Ovary (tissue), 7 donors: ENCODE measurements at regions not wholly inside any gene's neighbourhood (a gene's known extent, or its start where the extent isn't known, plus 50 kb on each side); places are given as distances from the start of the nearest gene placed in this dataset.

Experiments used
- DNase-seq, 5 donors: peaks; one replicate each; pipeline ENCODE4 v3.0.0-alpha.2; 2019 to 2020
- H3K27ac ChIP-seq, 2 donors: fragments of 200-600 bp; one replicate each; pipeline versions ENCODE4 v1.5.1 to v1.8.0; 2019 to 2022
- H3K27me3 ChIP-seq: fragments of 200-600 bp; one replicate; pipeline ENCODE4 v1.8.0; 2022
- H3K36me3 ChIP-seq: fragments of 200-600 bp; sonication (generic); one replicate; pipeline ENCODE4 v1.5.1; 2019
- H3K4me1 ChIP-seq: one replicate; pipeline ENCODE4 v1.8.1; 2013; ENCODE audit warnings: mild to moderate bottlenecking, moderate library complexity; ENCODE audit not compliant: insufficient read depth
- H3K4me3 ChIP-seq: fragments of 200-600 bp; sonication (generic); one replicate; pipeline ENCODE4 v1.5.1; 2017
- H3K9me3 ChIP-seq, 2 donors: fragments of 200-600 bp in 1 of 2; sonication (generic) in 1 of 2; one replicate each; pipeline versions ENCODE4 v1.5.1 to v1.8.1; 2013 to 2019; ENCODE audit warnings: mild to moderate bottlenecking in 1 of 2, moderate library complexity in 1 of 2
- EP300 ChIP-seq: sonication (generic); formaldehyde crosslinking; IDR thresholded peaks from one replicate; pipeline ENCODE4 v1.6.1; 2017; ENCODE audit warnings: antibody characterized with exemption
- POLR2A ChIP-seq: fragments of 450-650 bp; IDR thresholded peaks from one replicate; pipeline ENCODE4 v1.6.1; 2017; ENCODE audit warnings: antibody characterized with exemption, mild to moderate bottlenecking, moderate library complexity
- WGBS, 3 donors: extraction: QIAGEN DNeasy Blood & Tissue Kit in 1 of 3; methylation state at CpG; one replicate each; pipeline versions ENCODE4 v1.1.5 to v1.1.7; 2013 to 2017; 5-methylcytosine and 5-hydroxymethylcytosine counted together
- intact Hi-C, 4 donors: fragments of 100-400 bp; cut with DNase I; formaldehyde crosslinking; loops; one replicate each; pipeline versions ENCODE4 v1.11.0 to v1.15.1; 2022 to 2023
- TF ChIP-seq, protein P1 (sequence below), 3 donors: fragments of 450-650 bp in 2 of 3; fragments of 200-600 bp in 1 of 3; IDR thresholded peaks; one replicate each; pipeline versions ENCODE4 v1.5.1 to v1.8.0; 2016 to 2022; ENCODE audit warnings: antibody characterized with exemption in 3 of 3, mild to moderate bottlenecking in 1 of 3
- donor health status: DM: no; HTN: no; CAD: no; lungs with moderate emphysema.
- donor health status: DM: no; HTN: no; CAD: no.
- donor health status: Bipolar disorder and iron deficiency.
- donor health status: DM: no; HTN: no; CAD: no.
- donor health status: DM: yes; HTN: yes; CAD: no.

DNA sequence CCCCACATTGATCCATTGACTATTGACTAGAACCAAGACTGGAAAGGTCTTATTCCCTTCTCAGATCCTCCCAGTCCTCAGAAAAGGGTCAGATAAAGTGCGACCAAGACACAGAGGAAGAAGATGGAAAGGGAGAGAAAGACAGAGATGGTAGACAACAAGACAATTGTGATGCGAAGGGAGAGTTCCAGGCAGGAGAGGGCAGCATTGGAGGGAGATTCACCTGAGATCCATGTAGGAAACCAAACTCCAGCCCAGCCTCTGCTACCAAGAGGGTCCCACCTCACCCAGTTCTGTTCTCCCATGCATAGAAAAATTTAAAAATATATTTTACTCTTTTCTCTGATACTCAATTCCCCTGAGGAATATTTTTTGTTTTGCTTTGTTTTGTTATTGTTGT, 67.3 kb upstream of the TSHZ3 start:
- TF ChIP-seq, protein P1, sequence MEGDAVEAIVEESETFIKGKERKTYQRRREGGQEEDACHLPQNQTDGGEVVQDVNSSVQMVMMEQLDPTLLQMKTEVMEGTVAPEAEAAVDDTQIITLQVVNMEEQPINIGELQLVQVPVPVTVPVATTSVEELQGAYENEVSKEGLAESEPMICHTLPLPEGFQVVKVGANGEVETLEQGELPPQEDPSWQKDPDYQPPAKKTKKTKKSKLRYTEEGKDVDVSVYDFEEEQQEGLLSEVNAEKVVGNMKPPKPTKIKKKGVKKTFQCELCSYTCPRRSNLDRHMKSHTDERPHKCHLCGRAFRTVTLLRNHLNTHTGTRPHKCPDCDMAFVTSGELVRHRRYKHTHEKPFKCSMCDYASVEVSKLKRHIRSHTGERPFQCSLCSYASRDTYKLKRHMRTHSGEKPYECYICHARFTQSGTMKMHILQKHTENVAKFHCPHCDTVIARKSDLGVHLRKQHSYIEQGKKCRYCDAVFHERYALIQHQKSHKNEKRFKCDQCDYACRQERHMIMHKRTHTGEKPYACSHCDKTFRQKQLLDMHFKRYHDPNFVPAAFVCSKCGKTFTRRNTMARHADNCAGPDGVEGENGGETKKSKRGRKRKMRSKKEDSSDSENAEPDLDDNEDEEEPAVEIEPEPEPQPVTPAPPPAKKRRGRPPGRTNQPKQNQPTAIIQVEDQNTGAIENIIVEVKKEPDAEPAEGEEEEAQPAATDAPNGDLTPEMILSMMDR (IDR thresholded peaks at IDR 0.05): no peak
- no peak for TF ChIP-seq EP300
- TF ChIP-seq POLR2A: no peak
- 91 to 98% (median 92%) methylated on average over 2 of the region's 2 CpGs for WGBS, 3 donors
- Histone ChIP-seq H3K27me3 (no peaks in the 10 kb centered on the region), H3K4me1 (no peaks in the 10 kb centered on the region), H3K9me3 (no peaks in the 10 kb centered on the region), H3K4me3 (no peak overlapping the region), H3K36me3 (no peaks in the 10 kb centered on the region), H3K27ac (no peak overlapping the region)
- DNase-seq: no peak
- intact Hi-C loops: no loop called here

DNA sequence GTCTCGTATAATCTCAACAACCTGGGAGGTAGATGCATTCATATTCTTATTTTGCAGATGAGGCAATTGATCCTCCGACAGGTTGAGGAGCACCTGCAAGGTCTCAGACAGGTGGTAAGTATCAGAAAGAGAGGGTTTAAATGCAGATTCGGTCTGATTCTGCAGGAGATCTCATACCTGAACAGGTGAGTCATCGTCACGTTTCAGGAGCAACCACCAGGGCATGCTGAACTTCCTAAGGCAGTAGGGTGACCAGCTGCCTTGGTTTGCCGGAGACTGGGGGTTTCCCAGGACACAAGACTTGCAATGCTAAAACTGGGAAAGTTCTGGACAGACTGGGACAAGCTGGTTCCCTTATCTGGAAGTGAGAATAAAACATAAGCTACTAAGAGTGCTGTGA, 68.8 kb upstream of the TSHZ3 start:
- intact Hi-C loops: no loop called here
- 81 to 87% (median 85%) methylated on average over 6 of the region's 6 CpGs for WGBS, 3 donors

DNA sequence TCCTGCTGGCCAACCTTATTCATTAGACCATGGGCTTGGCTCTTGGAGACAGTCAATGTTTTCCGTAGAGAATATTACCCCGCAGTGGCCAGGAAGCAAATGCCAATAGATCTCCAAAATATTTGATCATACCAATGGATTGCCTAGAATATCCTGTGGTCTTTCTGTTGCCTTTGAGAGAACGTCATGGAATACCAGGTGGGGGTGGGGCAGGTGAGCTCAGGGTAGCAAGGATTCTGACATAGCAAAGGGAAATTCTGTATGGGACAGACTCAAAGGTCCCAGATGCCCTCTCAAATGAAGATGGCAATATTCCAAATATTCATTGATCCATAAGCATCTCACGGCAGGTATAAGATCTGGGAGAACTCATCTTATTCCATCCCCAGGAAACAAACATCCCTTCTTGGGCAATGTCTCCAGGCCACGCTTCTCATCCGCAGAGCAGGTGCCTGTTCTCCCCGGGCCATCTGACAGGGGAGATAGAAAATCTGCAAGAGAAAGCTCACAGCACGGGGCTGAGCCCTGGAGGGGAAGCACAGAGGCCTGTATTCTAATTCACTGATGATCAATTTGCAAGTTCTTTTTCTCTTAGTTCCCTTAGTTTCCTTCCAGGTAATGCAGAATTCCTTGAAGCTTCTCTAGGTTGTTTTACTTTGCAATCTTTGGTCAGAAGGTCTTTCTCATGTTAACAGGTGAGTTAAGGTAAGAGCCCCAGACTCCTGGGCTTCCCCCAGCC, 69.6 kb upstream of the TSHZ3 start:
- Histone ChIP-seq H3K4me3 (no peak overlapping the region), H3K27me3 (no peaks in the 10 kb centered on the region), H3K4me1 (peaks cover 1% of the 10 kb centered on the region), H3K36me3 (no peaks in the 10 kb centered on the region), H3K9me3 (no peaks in the 10 kb centered on the region), H3K27ac (no peak overlapping the region)
- intact Hi-C loops: no loop called here
- DNase-seq: no peak
- TF ChIP-seq POLR2A (no peak), EP300 (no peak)
- TF ChIP-seq, protein P1 (IDR thresholded peaks at IDR 0.05): no peak
- WGBS, 3 donors: 76 to 93% (median 77%) methylated on average over 8 of the region's 8 CpGs

More for the DNA sequence above, 68.8 kb upstream of the TSHZ3 start:
- no peak for DNase-seq
- no peak overlapping the region for H3K4me3 ChIP-seq
- H3K36me3 ChIP-seq: no peaks in the 10 kb centered on the region
- H3K27ac ChIP-seq: no peak overlapping the region
- TF ChIP-seq EP300: no peak
- no peak for TF ChIP-seq POLR2A
- TF ChIP-seq, protein P1 (IDR thresholded peaks at IDR 0.05): no peak
- peaks cover under 1% of the 10 kb centered on the region for H3K4me1 ChIP-seq
- H3K9me3 ChIP-seq: no peaks in the 10 kb centered on the region
- no peaks in the 10 kb centered on the region for H3K27me3 ChIP-seq

DNA sequence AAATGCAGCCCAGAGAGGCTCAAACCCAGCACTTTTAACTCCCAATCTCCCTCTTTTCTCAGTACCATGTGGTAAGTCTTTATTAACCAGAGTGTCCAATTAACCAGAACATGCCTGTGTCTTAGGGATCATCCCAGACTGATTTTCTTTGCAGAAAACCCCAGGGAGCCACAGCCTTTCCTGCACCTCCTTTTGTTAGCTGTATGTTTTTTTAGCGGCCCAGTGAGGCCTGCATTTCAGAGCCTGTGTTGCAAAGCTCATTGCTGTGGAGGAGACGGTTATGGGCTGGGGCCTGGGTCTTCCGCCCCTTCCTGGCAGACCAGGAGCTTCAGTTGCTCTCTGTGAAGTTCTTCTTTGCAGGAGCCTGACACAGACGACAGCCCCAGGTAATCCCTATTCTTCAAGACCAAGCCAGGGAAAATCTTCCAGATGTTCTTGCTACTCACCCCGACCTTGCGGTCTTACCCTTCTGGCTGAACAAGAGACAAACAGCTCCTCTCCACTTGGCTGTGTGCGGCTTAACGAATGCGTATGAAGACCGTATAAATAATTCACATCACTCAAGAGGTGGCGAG, 70.7 kb upstream of the TSHZ3 start:
- peaks cover 1% of the 10 kb centered on the region for H3K4me1 ChIP-seq
- DNase-seq: no peak
- H3K36me3 ChIP-seq: no peaks in the 10 kb centered on the region
- no peaks in the 10 kb centered on the region for H3K27me3 ChIP-seq
- H3K4me3 ChIP-seq: no peak overlapping the region
- intact Hi-C loops: no loop called here
- WGBS, 3 donors: 88 to 94% (median 88%) methylated on average over 11 of the region's 11 CpGs
- no peak overlapping the region for H3K27ac ChIP-seq
- TF ChIP-seq, protein P1 (IDR thresholded peaks at IDR 0.05): no peak
- TF ChIP-seq POLR2A: no peak
- TF ChIP-seq EP300: no peak
- H3K9me3 ChIP-seq: no peaks in the 10 kb centered on the region
